Karpas-422 (cell line): ENCODE measurements at regions not wholly inside any gene's neighbourhood (a gene's known extent, or its start where the extent isn't known, plus 50 kb on each side); places are given as distances from the start of the nearest gene placed in this dataset.
"Not testable (repeated sequence)": the region's sequence is repeated elsewhere in the genome, so short reads cannot be mapped to it uniquely, and the experiment has no call there.

ENCODE experiments used
- DNase-seq: peaks from one replicate; pipeline ENCODE4 v3.0.0-alpha.2; 2015
- H2AFZ ChIP-seq: fragments of 200-600 bp; sonication (generic); 2 replicates; pipeline ENCODE4 v1.6.1; 2014; ENCODE audit warnings: antibody characterized with exemption, low read length, mixed read lengths
- H3K27ac ChIP-seq: fragments of 200-600 bp; sonication (generic); 2 replicates; pipeline ENCODE4 v1.5.1; 2014; ENCODE audit warnings: mild to moderate bottlenecking, low read length, moderate library complexity
- H3K27me3 ChIP-seq: fragments of 200-600 bp; sonication (generic); 2 replicates; pipeline ENCODE4 v1.6.1; 2014; ENCODE audit warnings: low read length, mixed read lengths
- H3K36me3 ChIP-seq: fragments of 200-600 bp; sonication (generic); 2 replicates; pipeline ENCODE4 v1.6.1; 2014; ENCODE audit warnings: low read length, mixed read lengths; ENCODE audit not compliant: insufficient read depth
- H3K4me1 ChIP-seq: fragments of 200-600 bp; sonication (generic); 2 replicates; pipeline ENCODE4 v1.6.1; 2014; ENCODE audit warnings: mild to moderate bottlenecking, low read length, mixed read lengths
- H3K4me2 ChIP-seq: fragments of 200-600 bp; sonication (generic); 2 replicates; pipeline ENCODE4 v1.6.1; 2014; ENCODE audit warnings: low read length, low read depth, mild to moderate bottlenecking; ENCODE audit not compliant: poor library complexity, severe bottlenecking
- H3K4me3 ChIP-seq: fragments of 200-600 bp; sonication (generic); 2 replicates; pipeline ENCODE4 v1.5.1; 2014; ENCODE audit warnings: mild to moderate bottlenecking, antibody characterized with exemption, low read length, mixed read lengths
- H3K79me2 ChIP-seq: fragments of 200-600 bp; sonication (generic); 2 replicates; pipeline ENCODE4 v1.6.1; 2014; ENCODE audit warnings: mild to moderate bottlenecking, low read length, mixed read lengths
- H3K9ac ChIP-seq: fragments of 200-600 bp; sonication (generic); 2 replicates; pipeline ENCODE4 v1.6.0; 2014; ENCODE audit warnings: low read length
- H3K9me2 ChIP-seq: fragments of 200-600 bp; sonication (generic), shearing (Covaris generic); replicated peaks from 2 replicates; pipeline ENCODE4 v1.6.0; 2014; ENCODE audit warnings: mild to moderate bottlenecking, low read length, moderate library complexity; ENCODE audit not compliant: insufficient read depth
- H3K9me3 ChIP-seq: fragments of 300-700, 200-600 bp; sonication (generic); 2 replicates; pipeline ENCODE4 v1.6.1; 2014; ENCODE audit warnings: low read length, mixed read lengths
- H4K20me1 ChIP-seq: fragments of 200-600 bp; sonication (generic); 2 replicates; pipeline ENCODE4 v1.6.1; 2014; ENCODE audit warnings: mild to moderate bottlenecking, antibody characterized with exemption, low read length, low read depth; ENCODE audit not compliant: insufficient read depth

GRCh38 chr3:8325306-8325705, 176.3 kb upstream of the LMCD1 start:
- no peaks in the 10 kb centered on the region for H3K36me3 ChIP-seq
- H3K4me3 ChIP-seq: no peak overlapping the region
- no peaks in the 10 kb centered on the region for H4K20me1 ChIP-seq
- H3K27ac ChIP-seq: no peak overlapping the region
- H3K4me1 ChIP-seq: no peaks in the 10 kb centered on the region
- H2AFZ ChIP-seq: no peak overlapping the region
- H3K9ac ChIP-seq: no peak overlapping the region
- DNase-seq: no peak
- H3K27me3 ChIP-seq: no peaks in the 10 kb centered on the region
- H3K9me2 ChIP-seq: no peaks in the 10 kb centered on the region
- H3K9me3 ChIP-seq: no peaks in the 10 kb centered on the region
- H3K4me2 ChIP-seq: no peak overlapping the region
- no peaks in the 10 kb centered on the region for H3K79me2 ChIP-seq

- not testable (repeated sequence) for H3K4me2 ChIP-seq, H3K9me3 ChIP-seq, H3K36me3 ChIP-seq, H2AFZ ChIP-seq, H3K4me3 ChIP-seq, DNase-seq, H3K9ac ChIP-seq, H3K9me2 ChIP-seq, H3K27me3 ChIP-seq, H3K27ac ChIP-seq, H3K4me1 ChIP-seq, H3K79me2 ChIP-seq, H4K20me1 ChIP-seq
These were observed 175.8 kb upstream of the LMCD1 start for GRCh38 chr3:8325833-8326232.

GRCh38 chr3:8327739-8328138, 173.9 kb upstream of the LMCD1 start:
- DNase-seq: no peak
- H2AFZ ChIP-seq: no peak overlapping the region

GRCh38 chr3:8328967-8329366, 172.7 kb upstream of the LMCD1 start:
- no peak overlapping the region for H3K4me3 ChIP-seq
- no peaks in the 10 kb centered on the region for H3K9me3 ChIP-seq
- no peaks in the 10 kb centered on the region for H3K4me1 ChIP-seq

More at GRCh38 chr3:8327739-8328138, 173.9 kb upstream of the LMCD1 start:
- no peaks in the 10 kb centered on the region for H3K36me3 ChIP-seq
- no peaks in the 10 kb centered on the region for H4K20me1 ChIP-seq
- H3K9me2 ChIP-seq: no peaks in the 10 kb centered on the region
- H3K9ac ChIP-seq: no peak overlapping the region
- H3K27ac ChIP-seq: no peak overlapping the region
- H3K79me2 ChIP-seq: no peaks in the 10 kb centered on the region
- no peaks in the 10 kb centered on the region for H3K4me1 ChIP-seq
- H3K4me3 ChIP-seq: no peak overlapping the region
- H3K27me3 ChIP-seq: no peaks in the 10 kb centered on the region
- H3K9me3 ChIP-seq: no peaks in the 10 kb centered on the region
- H3K4me2 ChIP-seq: no peak overlapping the region

GRCh38 chr3:8329598-8329997, 172.0 kb upstream of the LMCD1 start:
- Histone ChIP-seq H3K36me3 (no peaks in the 10 kb centered on the region), H3K4me3 (no peak overlapping the region), H3K27ac (no peak overlapping the region), H3K27me3 (no peaks in the 10 kb centered on the region), H3K79me2 (no peaks in the 10 kb centered on the region), H3K9me3 (no peaks in the 10 kb centered on the region), H3K9ac (no peak overlapping the region), H3K4me2 (no peak overlapping the region), H3K9me2 (no peaks in the 10 kb centered on the region), H3K4me1 (no peaks in the 10 kb centered on the region), H2AFZ (no peak overlapping the region), H4K20me1 (no peaks in the 10 kb centered on the region)
- no peak for DNase-seq

More at GRCh38 chr3:8328967-8329366, 172.7 kb upstream of the LMCD1 start:
- Histone ChIP-seq H3K27me3 (no peaks in the 10 kb centered on the region), H3K79me2 (no peaks in the 10 kb centered on the region), H3K9me2 (no peaks in the 10 kb centered on the region), H3K36me3 (no peaks in the 10 kb centered on the region), H3K9ac (no peak overlapping the region), H2AFZ (no peak overlapping the region), H3K4me2 (no peak overlapping the region), H3K27ac (no peak overlapping the region), H4K20me1 (no peaks in the 10 kb centered on the region)
- no peak for DNase-seq

GRCh38 chr3:8336456-8336855, 165.2 kb upstream of the LMCD1 start:
- no peaks in the 10 kb centered on the region for H3K36me3 ChIP-seq
- H2AFZ ChIP-seq: no peak overlapping the region
- H3K4me1 ChIP-seq: no peaks in the 10 kb centered on the region
- H3K4me2 ChIP-seq: no peak overlapping the region
- DNase-seq: peak; percentile 55
- H3K27me3 ChIP-seq: no peaks in the 10 kb centered on the region
- H3K9ac ChIP-seq: no peak overlapping the region
- H3K27ac ChIP-seq: no peak overlapping the region
- no peaks in the 10 kb centered on the region for H3K79me2 ChIP-seq
- no peaks in the 10 kb centered on the region for H3K9me3 ChIP-seq
- H4K20me1 ChIP-seq: no peaks in the 10 kb centered on the region
- H3K4me3 ChIP-seq: no peak overlapping the region
- H3K9me2 ChIP-seq: no peaks in the 10 kb centered on the region

- no peak for DNase-seq
- H3K9ac ChIP-seq: no peak overlapping the region
- H3K4me2 ChIP-seq: no peak overlapping the region
- H3K27me3 ChIP-seq: no peaks in the 10 kb centered on the region
- no peaks in the 10 kb centered on the region for H3K4me1 ChIP-seq
- H2AFZ ChIP-seq: no peak overlapping the region
- H4K20me1 ChIP-seq: no peaks in the 10 kb centered on the region
- no peaks in the 10 kb centered on the region for H3K36me3 ChIP-seq
- no peaks in the 10 kb centered on the region for H3K9me2 ChIP-seq
- no peaks in the 10 kb centered on the region for H3K79me2 ChIP-seq
- H3K4me3 ChIP-seq: no peak overlapping the region
- H3K9me3 ChIP-seq: no peaks in the 10 kb centered on the region
- H3K27ac ChIP-seq: no peak overlapping the region
These were observed 163.2 kb upstream of the LMCD1 start for GRCh38 chr3:8338424-8338823.

GRCh38 chr3:8341821-8342247, 159.8 kb upstream of the LMCD1 start:
- H3K27ac ChIP-seq: no peak overlapping the region
- no peak overlapping the region for H3K4me2 ChIP-seq
- no peak overlapping the region for H2AFZ ChIP-seq
- DNase-seq: no peak
- H3K4me1 ChIP-seq: no peaks in the 10 kb centered on the region
- H3K9me3 ChIP-seq: no peaks in the 10 kb centered on the region
- H3K4me3 ChIP-seq: no peak overlapping the region
- H3K36me3 ChIP-seq: no peaks in the 10 kb centered on the region
- no peak overlapping the region for H3K9ac ChIP-seq
- H3K9me2 ChIP-seq: no peaks in the 10 kb centered on the region
- H4K20me1 ChIP-seq: no peaks in the 10 kb centered on the region
- no peaks in the 10 kb centered on the region for H3K79me2 ChIP-seq
- no peaks in the 10 kb centered on the region for H3K27me3 ChIP-seq

GRCh38 chr3:8343058-8343457, 158.6 kb upstream of the LMCD1 start:
- Histone ChIP-seq H3K27me3 (no peaks in the 10 kb centered on the region), H4K20me1 (no peaks in the 10 kb centered on the region), H3K27ac (no peak overlapping the region), H3K4me3 (no peak overlapping the region), H3K9me3 (no peaks in the 10 kb centered on the region), H3K79me2 (no peaks in the 10 kb centered on the region), H3K4me2 (no peak overlapping the region), H2AFZ (no peak overlapping the region), H3K9me2 (no peaks in the 10 kb centered on the region), H3K9ac (no peak overlapping the region), H3K36me3 (no peaks in the 10 kb centered on the region), H3K4me1 (no peaks in the 10 kb centered on the region)
- DNase-seq: no peak
